GM19238 (cell line): ENCODE measurements at regions not wholly inside any gene's neighbourhood (a gene's known extent, or its start where the extent isn't known, plus 50 kb on each side); places are given as distances from the start of the nearest gene placed in this dataset.

Experiments
- DNase-seq: peaks from one replicate; pipeline ENCODE4 v3.0.0; 2011; ENCODE audit warnings: low spot score; ENCODE audit not compliant: insufficient read length

DNA sequence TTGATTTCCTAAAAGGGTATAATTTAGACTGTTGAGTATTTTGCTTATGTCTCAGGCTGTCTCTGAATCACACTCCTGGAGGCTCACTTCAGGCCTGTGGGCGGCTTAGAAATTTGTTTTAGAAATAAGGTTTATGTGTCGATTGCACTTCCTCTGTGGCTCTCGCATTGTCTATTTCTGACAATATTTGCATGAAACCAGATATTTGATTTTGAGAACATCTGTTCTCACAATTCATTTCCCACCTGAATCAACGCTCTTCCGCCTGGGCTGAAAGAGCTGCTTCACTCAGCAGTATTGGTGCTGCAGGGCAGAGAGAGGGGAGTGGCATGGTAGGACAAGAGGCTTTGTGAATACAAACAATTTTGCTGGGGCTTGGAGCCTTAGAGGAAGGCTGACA lies 262.0 kb downstream of the ADRA2A start:
- no peak for DNase-seq

DNA sequence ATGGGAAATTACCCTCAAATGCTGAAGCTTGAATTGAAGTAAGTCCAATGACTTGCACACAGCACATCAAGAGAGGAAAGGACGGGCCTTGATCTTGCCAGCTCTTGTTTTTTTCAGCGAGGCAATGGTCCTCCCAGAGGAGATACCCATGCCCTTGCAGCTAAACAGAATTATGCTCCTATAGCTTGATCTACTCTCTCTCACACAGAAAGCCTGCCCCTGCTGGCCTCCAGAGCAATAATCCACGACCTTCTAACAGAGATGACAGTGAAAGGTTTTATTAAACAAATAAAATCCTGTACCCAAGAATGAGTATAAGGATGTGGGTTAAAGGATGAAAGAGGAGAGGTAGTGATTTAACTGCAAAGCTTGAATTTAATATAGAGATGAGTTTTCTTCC lies 268.0 kb downstream of the ADRA2A start:
- DNase-seq: no peak

DNA sequence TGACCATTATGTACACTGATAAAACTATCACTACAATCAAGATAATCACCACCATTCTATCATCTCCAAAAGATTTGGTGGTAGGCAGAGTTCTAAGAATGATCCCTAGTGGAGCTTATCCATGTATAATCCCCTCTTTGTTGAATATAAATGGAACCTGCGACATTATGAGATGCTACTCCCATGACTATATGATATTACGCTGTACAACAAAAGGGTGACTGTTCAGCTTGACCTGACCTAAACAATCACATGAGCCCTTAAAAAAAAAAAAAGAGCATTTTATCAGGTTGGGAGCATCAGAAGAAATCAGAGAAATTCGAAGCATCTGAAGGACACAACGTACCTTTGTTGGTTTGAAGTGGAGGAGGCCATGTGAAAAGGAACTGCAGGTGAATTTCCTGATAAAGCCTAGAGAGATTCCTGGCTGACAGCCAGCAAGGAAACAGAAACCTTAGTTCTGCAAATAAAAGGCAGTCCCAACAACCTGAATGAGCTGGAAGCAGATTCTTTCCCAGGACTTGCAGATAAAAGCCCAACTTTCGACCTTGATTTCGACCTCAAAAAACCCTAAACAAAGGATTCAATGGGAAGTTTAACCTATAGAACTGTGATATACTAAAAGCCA lies 270.7 kb downstream of the ADRA2A start:
- DNase-seq: no peak

DNA sequence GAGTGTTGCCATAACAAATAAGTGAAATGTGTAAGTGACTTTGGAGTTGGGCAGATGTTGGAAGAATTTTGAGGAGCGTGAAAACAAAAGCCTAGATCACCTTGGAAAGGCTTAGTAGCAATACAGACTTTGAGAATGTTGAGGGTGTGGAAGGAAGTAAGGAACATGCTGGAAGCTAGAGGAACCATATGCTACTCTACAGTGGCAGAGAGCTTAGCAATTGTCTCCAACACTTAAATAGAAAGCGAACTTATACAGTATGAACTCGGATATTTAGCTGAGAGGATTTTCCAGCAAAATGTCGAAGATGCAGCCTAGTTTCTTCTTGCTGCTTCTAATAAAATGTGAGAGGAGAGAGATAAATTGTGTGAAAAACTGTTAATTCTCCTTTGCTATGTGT lies 271.2 kb downstream of the ADRA2A start:
- no peak for DNase-seq

DNA sequence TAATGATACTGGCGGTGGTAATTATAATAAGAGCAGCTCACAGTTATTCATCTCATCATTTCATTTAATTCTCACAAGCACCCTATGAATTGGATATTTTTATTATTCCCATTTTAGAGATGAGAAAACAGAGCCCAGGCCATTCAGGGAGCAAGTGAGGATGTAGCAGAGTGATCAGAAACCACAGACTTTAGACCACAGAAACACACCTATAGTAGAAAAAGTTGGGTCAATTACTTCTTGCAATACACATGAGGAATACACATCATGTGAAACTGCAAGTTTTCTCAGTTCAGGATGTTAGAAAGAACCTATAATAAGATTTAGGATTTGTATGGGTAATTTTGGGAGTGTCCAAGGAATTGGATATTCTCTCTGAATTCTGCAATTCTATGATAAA lies 278.0 kb downstream of the ADRA2A start:
- DNase-seq: no peak

DNA sequence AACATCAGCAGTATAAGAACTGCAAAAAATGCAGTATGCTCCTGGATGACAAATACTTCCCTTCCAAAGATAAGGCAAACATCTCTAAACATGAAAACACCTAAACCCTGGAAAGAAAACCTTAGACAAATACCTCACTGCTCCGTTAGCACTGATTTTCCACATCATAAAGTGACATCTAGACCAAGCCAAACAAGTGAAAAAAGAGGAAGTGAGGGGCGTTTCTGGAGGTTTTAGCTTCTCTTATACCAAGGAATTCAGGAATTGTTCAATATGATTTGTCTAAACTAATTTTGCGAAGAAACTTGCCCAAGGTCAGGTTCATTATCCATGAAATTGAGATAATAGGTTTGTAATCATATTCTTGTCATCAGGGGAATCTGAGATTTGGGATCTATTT lies 279.7 kb downstream of the ADRA2A start:
- DNase-seq: no peak

DNA sequence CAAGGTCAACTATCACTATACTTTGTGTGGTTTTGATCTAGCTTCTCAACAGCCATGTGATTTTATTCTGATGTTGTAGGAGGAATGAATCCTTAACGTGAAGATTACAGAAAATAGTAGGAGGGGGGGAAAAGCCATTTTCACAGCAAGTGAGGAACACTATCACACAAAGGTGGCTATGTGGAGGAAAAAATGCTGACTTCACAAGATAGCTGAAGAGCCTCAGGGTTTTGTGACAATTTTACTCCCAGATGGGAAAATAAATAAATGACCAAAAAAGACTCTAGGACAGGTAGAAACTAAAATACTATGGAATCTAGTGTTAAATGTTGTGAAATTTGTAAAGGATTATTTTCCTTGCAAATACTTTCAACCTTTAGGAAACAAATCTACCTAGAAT lies 281.0 kb downstream of the ADRA2A start:
- no peak for DNase-seq

DNA sequence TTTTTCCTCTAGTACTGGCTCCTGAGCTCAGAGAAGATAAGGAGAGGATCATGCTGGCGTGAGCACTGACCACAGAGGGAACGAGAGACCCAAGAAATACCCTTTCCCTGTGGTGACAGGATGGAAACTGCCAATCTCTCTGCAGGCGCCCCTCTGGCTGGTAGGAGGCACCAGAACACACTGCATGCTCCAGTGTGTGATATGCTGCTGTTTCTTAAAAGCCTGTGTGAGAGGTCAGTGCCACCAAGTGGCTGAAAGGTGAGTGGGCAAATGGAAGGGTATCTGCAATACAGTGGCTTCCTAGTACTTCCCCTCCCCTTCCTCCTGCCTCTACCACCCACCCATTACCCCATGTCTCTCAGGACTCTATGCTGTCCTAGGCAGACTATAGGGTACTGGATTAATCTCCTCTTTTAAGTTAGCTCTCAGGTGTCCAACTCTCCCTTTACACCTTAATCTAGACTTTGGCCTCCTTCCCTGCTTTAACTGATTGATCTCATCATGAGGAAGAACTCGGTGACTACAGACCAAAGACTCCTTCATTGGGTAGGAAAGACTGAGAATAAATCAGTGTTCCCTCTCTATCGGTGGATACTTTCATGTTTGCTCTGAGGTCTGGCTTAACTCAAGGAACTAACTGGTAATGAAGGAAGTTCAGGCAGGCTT lies 283.6 kb downstream of the ADRA2A start:
- DNase-seq: no peak

DNA sequence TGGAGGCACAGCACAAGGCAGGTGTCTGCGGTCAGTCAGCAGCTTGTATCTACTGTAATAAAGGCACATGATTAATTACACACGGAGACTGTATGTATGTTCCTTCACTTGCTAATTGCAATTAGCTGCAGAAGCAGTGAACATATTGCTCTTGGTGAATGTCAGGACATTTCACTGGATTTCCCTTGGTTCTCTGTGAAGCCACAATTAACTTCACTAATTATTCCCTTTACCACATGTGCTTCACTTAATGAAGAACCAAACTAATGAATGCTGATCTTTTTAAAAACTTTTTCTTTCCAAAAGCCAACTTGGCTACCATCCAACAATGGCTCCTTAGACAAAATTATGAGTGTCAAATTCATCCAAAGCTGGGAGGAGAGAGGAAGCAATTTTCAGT lies 290.7 kb downstream of the ADRA2A start:
- no peak for DNase-seq

DNA sequence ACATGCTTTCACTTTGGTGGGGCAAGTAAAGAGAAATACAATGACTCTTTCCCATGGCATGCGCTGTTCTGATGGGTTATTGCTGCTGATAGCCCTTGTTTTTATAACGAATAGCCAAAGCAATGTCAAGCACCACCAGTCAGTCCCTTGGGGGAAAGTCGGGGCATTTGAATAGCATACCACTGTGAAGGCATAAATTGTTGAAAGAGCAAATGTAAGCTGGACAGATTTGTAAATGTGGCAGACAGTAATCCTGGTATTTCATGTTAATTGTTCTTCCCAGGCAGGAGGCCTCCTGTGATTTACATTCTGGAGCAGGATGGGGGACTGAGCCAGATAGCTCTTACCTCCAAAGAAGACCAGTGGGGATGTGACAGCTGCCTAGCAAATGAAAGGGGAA lies 293.3 kb downstream of the ADRA2A start:
- DNase-seq: no peak

DNA sequence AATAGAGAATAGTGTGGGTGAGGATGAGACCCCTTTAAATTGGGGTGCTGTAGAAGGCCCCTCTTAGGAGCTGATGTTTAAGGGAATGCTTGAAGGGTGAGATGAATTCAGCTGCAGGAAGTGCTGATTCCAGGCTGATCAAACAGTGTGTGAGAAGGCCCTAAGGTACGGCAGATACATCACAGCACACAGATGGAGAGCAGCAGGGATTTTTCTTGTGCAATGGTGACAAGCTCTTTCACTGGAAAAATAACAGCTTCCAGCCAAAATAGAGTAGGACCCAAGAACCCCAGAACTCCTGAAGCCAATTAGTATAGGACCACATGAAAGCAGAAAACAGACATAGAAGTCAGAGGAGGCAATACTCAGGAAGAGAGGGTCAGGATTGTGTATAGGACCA lies 296.9 kb downstream of the ADRA2A start:
- no peak for DNase-seq

DNA sequence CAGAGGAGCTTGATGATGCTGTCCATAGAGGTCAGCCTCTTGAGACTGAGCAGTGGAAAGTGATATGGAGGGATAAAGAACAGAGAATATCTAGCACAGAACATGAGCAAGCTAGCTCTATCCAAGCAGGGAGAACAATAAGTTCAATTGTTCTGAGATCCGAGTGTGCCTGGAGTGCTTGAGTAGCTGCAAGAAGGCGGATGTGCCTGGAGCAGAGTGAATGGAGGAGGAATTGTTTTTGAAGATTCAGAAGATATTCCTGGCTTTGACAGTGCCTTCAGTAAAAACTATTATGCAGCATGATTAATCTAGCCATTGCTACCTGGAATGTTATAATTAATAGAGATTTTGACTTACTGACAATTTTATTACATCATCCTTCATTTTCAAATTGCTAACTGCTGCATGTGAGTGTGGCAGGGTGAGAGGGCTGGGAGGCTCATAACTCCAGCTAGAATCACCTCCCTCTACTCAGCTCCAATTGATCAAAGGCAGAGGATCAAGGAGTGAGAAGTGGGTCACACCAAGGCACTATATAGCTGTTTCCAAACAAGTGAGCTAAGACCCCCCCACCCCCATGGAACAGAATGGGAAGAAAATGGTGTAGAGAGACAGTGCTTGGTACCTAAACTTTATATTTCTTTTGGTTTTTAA lies 302.8 kb downstream of the ADRA2A start:
- no peak for DNase-seq

DNA sequence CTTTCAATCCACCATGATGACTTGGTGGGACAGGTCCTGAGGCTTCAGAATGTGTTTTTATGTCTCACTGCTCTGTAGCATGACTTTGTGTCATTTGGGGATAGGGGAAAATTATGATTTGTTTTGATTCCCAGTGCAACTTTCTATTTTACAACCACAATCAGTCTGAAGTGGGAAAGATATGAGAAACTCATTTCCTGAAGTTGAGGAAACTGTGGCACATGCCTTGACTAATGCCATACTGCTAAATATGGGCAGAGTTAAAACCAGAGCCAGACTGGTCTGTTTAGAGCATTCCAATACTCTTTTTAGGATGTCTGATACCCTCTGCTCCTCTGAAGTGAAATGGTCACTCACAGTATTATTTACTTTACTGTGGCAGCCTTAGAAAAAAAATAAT lies 307.7 kb downstream of the ADRA2A start:
- DNase-seq: no peak

DNA sequence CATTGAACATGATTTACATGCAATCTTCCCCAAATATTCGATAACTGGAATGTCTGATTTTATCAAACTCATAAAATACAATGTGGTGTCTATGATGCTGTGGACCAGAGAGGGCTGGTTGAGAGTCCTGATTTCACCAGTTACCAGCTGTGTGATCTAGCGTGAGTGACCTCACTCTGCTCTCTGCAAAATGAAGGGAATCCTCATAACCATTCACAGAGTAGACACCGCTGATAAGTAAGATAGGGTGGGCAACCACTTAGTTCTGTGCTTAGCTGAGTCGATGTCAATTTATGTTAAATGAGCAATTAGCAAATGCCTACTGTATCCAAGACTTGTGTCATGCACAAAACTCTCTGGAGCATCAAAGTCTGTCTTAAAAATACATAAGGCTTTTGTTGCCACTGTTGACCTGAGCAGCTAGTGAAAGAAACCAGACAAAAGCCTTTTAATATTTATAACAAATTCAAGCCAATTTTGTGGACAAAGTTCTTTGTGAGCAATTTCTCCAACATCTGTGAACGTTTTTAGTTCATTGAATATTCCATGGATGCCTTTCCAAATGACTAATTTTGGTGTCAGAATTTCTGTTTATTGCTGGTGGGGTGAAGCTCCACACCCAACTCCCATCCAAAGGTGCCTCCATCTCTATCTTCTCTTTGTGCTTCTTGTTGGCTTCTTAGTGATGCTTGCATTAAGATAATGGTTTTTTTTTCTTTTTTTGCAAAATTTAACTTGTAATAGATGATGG lies 314.2 kb downstream of the ADRA2A start:
- DNase-seq: no peak

DNA sequence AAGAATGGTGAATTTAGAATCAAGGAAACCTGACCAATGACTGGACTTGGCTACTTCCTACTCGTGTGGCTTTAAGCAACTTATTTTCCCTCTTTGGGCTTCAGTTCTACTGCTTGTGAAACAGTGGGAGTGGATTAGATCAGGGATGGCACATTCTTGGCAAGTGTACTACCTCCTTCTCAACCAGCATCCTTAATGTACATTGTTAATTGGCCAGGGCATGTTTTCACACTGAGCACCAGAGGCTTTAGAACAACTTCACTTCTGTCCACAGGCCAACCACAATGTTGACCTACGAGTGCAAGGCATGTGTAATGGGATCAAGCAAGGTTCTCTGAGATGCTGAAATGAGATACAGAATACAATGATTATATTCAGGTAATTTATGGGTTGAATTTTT lies 315.3 kb downstream of the ADRA2A start:
- DNase-seq: no peak

DNA sequence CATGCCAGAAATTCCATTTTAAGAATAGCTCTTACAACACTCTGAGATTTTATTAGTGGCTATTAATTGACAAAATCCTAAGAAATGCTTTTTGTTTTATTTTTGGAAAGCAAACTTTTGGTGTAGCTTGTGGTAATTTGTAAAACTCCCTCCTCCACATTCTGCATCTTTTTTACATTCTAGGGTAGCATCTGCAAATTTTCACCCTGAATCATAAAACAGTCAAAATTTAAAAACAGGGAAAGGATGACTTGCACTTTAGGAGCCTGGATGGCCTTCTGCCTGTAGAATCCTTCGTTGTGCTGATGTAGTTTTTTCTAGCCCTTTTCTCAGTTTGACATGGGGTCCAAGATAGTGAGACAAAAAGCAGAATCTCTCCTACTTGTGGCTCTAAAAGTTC lies 316.1 kb downstream of the ADRA2A start:
- DNase-seq: no peak

DNA sequence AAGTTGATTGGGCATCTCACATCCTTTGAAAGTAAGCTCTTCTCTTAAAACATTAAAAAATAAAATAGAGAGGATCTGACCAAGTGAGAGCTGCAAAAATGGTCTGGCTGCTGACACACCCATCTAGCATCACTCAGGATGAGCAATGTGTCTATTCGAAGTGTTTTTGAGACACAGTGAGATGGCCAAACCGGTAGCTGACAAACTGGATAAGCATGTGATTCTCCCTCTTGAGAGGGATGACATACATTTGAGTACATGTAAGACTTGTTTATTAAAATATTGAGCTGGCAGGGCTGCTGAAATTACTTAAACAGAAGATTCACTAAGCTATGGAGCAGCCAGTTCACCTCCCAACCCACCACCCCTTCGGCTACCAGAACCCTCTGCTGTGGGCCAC lies 333.9 kb downstream of the ADRA2A start:
- no peak for DNase-seq

DNA sequence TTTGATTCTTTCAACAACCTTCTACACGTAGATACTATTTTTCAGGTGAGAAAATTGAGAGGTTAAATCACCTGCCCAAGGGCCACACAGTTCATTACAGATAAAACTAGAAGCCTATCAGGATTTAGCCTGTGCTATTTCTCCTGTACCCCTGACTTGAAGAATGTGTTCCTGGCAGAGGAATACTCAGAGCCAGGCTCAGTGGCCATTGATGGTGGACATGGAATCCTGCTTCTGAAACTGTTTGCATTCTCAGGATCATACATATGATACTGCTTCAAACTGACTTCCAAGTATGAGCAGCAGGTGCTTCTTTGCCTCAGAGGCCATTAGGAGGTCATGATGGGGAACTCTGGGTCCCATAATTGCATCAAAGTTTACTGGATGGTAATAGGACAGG lies 348.6 kb downstream of the ADRA2A start:
- DNase-seq: no peak

DNA sequence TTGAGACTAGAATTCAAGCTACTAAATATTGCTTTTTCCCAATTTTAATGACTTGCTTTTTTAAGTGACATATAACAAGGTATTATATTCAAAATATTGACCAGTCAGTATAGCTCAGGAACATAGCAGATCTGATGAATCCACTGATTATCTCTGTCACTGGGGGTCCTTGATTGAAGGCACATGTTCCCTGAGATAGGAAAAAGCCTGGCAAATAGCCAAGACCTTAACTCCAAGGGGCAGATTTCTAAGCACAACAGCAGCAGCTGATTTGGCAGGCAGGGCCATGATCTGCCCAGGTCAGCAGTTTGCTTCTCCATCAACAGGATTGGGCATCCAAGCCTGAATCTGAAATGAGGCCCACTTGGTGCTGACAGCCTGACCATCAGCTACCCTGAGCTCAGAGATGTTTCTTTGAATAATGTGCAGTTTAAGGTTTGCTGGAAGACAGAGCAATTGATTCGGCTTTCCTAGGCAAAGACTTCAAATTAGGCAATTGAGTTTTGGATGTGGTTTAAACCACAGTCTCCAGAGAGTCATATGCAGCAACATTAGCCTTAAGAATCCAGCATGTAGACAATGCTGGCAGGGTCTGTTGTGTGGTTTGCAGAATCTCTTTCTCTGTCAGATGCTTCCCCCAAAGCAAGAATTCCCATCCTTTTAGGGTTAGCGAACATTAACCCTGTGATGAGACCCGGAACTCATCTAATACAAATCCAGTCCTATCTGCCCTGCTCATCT lies 352.6 kb downstream of the ADRA2A start:
- DNase-seq: no peak

DNA sequence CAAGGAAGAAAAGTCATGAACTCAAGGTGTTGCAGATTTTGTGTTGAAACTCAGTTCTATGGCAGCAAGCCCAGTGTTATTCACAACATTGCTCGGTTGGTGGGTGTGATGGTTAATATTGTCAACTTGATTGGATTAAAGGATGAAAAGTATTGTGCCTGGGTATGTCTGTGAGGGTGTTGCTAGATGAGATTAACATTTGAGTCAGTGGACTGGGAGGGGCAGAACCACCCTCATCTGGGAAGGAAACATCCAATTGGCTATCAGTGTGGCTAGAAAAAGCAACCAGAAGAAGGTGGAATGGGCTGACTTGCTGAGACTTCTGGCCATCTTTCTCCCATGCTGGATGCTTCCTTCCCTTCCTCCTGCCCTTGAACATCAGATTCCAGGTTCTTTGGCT lies 353.2 kb downstream of the ADRA2A start:
- no peak for DNase-seq

DNA sequence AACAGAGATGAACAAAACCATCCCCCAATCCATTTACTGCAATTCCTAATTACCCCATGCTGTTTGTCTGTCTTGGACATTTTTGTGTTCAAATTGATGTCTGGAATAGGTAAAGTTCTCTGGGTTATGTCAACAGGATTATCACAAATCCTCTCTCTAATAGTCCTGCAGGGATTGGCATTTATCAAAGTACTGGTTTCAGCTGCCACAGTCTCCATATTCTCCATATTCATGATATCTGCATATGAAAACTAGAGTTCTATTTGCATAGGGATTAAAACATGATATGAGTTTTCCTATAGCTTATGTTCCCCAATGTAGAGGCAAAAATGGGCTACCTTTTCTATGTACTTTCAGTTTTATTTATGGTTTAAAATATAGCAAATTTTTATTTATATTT lies 355.8 kb downstream of the ADRA2A start:
- no peak for DNase-seq

DNA sequence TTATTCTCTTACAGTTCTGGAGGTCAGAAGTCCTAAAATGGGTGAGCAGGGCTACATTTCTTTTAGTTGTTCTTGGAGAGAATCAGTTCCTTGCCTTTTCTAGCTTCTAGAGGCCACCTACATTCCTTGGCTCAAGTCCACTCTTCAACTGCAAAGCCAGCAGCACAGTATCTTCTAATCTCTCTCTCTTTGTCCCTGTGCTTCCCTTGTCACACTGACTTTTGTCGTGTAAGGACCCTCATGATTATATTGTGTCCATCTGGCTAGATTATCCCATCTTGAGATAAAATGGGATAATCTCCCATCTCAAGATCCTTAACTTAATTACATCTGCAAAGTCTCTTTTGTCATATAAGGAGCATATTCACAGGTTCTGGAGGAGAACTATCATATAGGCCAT lies 359.0 kb downstream of the ADRA2A start:
- DNase-seq: no peak
